GM19240 (cell line): ENCODE measurements at regions not wholly inside any gene's neighbourhood (a gene's known extent, or its start where the extent isn't known, plus 50 kb on each side); places are given as distances from the start of the nearest gene placed in this dataset.

Source experiments
- DNase-seq: peaks from one replicate; pipeline ENCODE4 v3.0.0; 2011; ENCODE audit warnings: low spot score; ENCODE audit not compliant: insufficient read length

DNA sequence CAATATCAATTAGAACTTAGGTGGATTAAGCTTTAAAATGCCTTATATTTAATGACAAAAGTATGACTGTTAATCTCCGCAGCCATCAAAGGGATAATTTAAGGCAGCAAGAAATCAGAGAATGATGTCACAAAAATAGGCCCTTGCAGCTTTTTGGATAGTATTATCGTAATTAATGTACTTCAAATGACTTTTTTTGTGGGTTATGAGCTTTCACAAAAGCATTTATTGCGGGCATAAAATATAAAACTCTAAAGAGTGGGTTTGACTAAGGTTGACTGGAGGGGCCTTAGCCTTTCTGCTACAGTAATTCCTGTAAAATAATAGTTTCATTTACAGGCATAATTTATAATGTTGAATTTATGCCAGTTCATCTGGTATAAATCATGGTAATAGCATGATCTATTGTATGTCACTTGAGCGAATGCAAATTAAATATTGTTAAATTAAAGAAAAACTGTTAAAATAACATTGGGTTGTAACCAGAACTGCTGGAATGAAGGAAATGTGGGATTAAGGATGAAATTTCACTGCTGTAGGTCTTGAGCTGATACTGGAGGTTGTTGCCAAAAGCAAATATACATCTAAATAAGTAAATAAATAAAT, 78.5 kb upstream of the ZFP64 start:
- no peak for DNase-seq

DNA sequence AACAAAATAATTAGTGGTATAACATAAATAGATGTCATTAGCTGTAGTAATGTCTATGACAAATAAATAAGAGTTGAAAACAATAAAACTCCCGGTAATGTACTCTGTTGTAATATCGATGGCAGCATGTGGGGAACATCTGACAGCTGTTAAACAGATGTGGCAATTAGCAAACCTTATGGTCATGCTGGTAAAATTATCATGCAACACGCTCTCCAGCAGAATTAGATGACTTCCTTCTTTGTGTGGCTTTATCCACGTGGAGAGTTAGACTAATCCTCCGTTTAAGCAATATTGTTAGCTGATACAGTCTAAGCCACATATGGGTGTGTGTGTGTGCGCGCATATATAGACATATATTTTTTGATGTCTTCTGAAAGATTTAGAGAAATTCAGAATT, 77.7 kb upstream of the ZFP64 start:
- no peak for DNase-seq

GRCh38 chr20:52268184-52268749, 76.7 kb upstream of the ZFP64 start:
- no peak for DNase-seq

DNA sequence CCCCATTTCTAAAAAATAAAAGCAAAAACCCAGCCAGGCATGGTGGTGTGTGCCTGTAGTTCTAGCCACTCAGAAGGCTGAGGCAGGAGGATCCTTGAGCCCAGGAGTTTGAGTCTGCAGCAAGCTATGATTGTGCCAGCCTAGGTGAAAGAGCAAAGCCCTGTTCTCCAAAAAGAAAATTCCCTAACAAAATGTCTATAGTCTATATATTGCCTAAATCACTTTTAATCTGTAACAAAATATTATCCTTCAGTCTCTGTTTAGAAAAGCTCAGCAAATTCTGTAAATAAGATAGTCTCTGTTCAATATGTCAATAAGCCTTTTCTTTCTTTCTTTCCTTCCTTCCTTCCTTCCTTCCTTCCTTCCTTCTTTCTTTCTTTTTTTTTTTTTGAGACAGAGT, 75.8 kb upstream of the ZFP64 start:
- DNase-seq = no peak

DNA sequence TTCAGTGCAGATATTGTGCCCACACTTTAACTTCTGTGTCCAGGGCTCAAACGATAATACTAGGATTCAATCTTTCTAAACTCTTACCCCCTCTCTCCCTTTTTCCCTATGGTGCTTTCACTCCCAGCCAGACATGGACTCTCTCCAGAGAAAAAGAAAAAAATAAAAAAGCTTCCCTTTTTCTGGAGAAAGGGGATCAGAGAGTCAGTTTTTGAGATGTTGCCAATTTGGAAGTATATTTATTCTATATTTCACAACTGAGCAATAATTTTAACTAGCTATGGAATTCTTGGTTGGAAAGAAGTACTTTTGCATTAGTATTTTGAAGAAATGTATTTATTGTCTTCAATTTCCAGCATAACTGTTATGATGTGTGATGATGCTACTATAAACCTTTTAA, 72.2 kb upstream of the ZFP64 start:
- no peak for DNase-seq

GRCh38 chr20:52261792-52262191, 70.2 kb upstream of the ZFP64 start:
- DNase-seq = no peak

- no peak for DNase-seq
Observed at GRCh38 chr20:52259295-52259694, 67.7 kb upstream of the ZFP64 start.

DNA sequence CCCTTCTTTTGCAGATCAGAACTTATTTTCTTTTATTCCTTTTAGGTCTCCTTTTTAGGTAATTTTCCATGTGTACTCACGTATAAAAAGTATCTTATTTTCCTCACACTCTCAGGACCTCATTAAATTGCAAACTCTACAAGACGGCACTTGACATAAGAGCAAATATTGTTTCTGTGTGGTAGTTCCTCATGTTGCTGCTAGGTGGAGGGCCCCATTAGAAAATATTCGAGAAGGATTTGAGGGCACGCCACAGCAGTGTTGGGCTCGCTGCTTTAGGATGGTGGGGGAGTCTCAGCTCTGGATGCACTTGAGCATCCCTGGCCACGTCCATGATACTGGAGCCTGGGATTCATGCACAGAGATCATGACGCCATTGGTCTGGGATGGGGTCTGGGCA, 64.9 kb upstream of the ZFP64 start:
- no peak for DNase-seq

- no peak for DNase-seq
Observed at GRCh38 chr20:52252664-52253063, 61.1 kb upstream of the ZFP64 start.

DNA sequence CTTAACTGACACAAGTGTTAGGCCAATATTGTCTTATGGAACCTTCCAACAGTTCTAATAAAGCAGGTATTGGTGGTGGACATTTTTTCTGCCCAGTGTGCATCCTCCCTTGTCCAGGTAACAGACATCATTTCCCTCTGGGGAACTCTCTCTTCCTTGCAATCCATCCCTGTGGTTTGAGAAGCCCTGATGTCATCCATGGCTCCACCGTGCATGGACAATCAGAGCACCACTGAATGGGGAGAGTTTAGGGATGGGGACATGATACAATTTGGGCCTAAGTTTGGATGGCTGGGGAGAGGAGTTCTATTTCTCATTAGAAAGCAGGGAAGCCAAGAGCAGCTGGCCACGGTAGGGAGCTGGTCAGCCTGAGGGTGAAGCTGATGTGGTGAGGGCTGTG, 60.2 kb upstream of the ZFP64 start:
- DNase-seq = no peak

DNA sequence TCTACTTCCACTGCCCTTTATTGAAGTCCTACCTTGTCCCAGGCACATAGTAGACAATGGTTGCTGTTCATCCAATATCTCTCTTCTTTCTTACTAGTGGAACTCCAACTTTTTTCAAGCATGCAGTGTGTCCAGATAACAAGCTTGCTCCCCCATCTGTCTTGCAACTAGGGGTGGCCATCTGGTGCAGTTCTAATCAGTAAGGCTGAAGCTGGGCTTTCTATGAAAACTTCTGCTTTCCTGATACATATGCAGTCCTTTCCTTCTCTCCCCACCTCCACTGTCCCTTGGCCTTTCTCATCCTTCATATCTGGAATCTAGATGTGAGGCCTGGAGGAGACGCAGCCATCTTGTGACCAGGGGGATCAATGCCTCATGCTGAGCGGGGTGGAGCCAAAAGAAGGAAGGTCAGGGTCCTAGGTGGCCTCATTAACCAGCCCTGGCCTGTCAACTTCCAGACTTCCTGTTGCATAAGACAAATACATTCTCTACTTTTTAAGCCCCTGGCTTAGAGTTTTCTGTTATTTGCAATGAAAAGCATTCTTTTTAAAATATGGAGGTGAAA, 59.6 kb upstream of the ZFP64 start:
- no peak for DNase-seq

DNA sequence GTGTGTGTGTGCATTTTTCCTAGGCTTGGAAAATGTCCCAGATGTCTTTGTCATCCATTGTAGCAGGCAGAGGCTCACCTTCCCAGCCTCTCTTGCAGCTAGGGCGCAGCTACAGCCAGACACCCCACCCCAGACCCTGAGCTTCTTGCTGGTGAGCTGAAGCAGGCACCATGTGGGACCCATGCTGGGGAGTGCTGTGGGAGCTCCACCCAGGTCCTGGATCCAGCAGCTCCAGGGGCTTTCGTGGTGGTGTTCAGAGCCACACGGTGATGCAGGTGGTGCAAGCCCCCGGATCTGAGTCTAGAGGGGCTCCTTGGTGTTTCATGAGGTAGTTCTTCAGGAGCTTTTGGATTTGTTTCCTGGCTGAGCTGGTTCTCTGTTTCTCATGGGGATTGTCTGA, 56.0 kb upstream of the ZFP64 start:
- DNase-seq = no peak

DNA sequence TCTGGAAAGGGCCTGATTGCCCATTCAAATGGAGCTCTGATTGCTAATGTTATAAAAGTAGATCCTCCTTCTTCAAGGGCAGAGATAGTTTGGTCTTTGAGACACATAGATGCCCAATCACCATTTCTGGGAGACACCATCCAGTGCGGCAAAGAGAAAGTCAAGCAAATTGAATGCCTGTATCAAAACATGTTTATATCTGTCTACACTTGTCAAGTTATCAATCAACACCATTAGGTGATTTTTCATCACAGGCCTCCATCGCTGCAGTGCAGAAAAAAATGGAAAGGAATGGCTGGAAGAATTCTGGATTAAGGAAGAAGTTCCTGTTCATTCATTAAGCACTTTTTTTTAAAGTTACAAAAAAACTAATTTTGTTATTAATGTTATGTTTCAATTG, 54.8 kb upstream of the ZFP64 start:
- DNase-seq = no peak

DNA sequence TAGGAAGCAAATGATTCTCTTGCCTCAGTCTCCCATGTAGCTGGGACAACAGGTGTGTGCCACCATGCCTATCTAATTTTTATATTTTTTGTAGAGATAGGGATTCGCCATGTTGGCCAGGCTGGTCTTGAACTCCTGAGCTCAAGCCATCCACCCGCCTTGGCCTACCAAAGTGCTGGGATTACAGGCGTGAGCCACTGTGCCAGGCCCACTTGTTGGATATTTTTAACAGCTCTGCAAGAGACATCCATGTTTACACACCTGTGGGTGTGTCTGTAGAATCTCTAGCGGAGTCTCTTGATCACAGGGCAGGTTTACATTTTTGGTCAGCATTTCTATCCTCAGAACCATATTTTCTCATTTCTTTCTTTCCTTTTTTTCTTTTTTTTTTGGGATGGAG, 53.1 kb upstream of the ZFP64 start:
- no peak for DNase-seq

DNA sequence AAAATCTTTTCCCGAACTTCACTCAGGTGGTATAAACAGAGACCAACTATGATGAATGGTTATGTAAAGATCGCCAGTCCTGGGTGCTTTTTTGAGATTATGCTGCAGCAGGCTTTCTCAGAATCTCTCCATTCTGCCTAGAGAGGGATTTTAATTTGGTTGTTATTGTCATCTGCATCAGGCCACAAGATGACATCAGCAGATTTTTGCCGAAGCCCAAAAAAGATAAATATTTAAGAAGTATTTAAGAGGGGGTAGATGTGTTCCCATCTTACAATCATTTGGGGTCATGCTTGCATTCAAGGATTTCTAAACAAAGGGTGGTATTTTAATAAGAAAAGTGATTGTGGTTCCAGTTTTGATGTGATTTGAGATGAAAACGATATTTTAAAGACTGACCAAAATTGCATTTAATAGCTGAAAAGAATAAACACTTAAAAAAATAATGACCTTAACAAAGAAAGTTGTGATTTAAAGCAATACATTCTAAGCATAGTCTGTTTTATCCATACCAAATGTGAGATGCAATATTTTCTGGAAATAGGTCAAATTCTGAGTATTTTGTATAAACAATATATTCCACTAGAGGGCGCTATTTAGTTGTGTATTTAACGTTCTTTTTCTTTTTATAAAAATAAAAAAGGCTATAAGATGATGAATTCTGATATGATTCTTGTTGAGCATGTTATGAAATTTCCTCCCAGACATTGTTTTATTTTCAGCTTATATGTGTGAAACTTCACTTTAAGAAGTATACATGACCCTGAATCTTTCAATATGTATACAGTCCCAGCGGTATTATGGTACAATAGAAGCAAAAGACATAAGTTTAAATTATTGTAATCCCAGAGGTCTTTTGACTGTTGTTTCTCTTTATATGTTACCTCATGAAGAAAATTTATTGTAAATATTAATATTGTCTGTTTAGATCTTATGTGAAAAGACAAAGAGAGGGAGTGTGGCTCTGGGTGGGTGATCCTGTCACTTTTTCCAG, 51.0 kb upstream of the ZFP64 start:
- no peak for DNase-seq
